HEK293 (cell line): ENCODE measurements at regions not wholly inside any gene's neighbourhood (a gene's known extent, or its start where the extent isn't known, plus 50 kb on each side); places are given as distances from the start of the nearest gene placed in this dataset.

Experiments used
- CTCF ChIP-seq: fragments of 450-650 bp; formaldehyde crosslinking; IDR thresholded peaks from 2 replicates; pipeline ENCODE4 v1.5.1; 2016; ENCODE audit warnings: missing biosample characterization, missing genetic modification characterization
- EGR2 ChIP-seq: fragments of 450-650 bp; formaldehyde crosslinking; IDR thresholded peaks from 2 replicates; pipeline ENCODE4 v1.5.1; 2016; ENCODE audit warnings: low read depth, missing biosample characterization, missing genetic modification characterization
- MZF1 ChIP-seq: fragments of 450-650 bp; formaldehyde crosslinking; IDR thresholded peaks from 2 replicates; pipeline ENCODE4 v1.5.1; 2017; ENCODE audit warnings: missing biosample characterization, missing genetic modification characterization, borderline replicate concordance
- PRDM1 ChIP-seq: fragments of 450-650 bp; formaldehyde crosslinking; IDR thresholded peaks from 2 replicates; pipeline ENCODE4; 2016; ENCODE audit warnings: missing biosample characterization, missing genetic modification characterization
- PRDM2 ChIP-seq: fragments of 450-650 bp; formaldehyde crosslinking; IDR thresholded peaks from 2 replicates; pipeline ENCODE4 v1.5.1; 2016; ENCODE audit warnings: missing biosample characterization, missing genetic modification characterization, borderline replicate concordance
- SP7 ChIP-seq: fragments of 450-650 bp; formaldehyde crosslinking; IDR thresholded peaks from 2 replicates; pipeline ENCODE4 v1.5.1; 2016; ENCODE audit warnings: missing biosample characterization, missing genetic modification characterization
- TCF7L2 ChIP-seq: IDR thresholded peaks from 2 replicates; pipeline ENCODE4 v1.6.1; 2011; ENCODE audit warnings: low read depth, mild to moderate bottlenecking, inconsistent platforms, low read length, moderate library complexity, borderline replicate concordance
- TRIM28 ChIP-seq: IDR thresholded peaks from 2 replicates; pipeline ENCODE4 v1.6.1; 2011; ENCODE audit warnings: low read length, control low read depth, borderline replicate concordance
- ZBTB26 ChIP-seq: fragments of 450-650 bp; formaldehyde crosslinking; optimal IDR thresholded peaks from 2 replicates; pipeline ENCODE3; 2016; ENCODE audit warnings: missing biosample characterization, mild to moderate bottlenecking, missing genetic modification characterization
- ZBTB44 ChIP-seq: fragments of 450-650 bp; IDR thresholded peaks from 2 replicates; pipeline ENCODE4 v1.5.1; 2018; ENCODE audit warnings: missing biosample characterization, mild to moderate bottlenecking, missing genetic modification characterization
- ZBTB49 ChIP-seq: fragments of 450-650 bp; formaldehyde crosslinking; IDR thresholded peaks from 2 replicates; pipeline ENCODE4 v1.5.1; 2016; ENCODE audit warnings: missing biosample characterization, missing genetic modification characterization, low read depth
- ZEB2 ChIP-seq: fragments of 450-650 bp; formaldehyde crosslinking; IDR thresholded peaks from 2 replicates; pipeline ENCODE4 v1.5.1; 2016; ENCODE audit warnings: missing biosample characterization, missing genetic modification characterization
- ZNF157 ChIP-seq: fragments of 450-650 bp; formaldehyde crosslinking; IDR thresholded peaks from 2 replicates; pipeline ENCODE4 v1.5.1; 2016; ENCODE audit warnings: missing biosample characterization, missing genetic modification characterization
- ZNF175 ChIP-seq: fragments of 450-650 bp; formaldehyde crosslinking; IDR thresholded peaks from 2 replicates; pipeline ENCODE4 v1.5.1; 2016; ENCODE audit warnings: missing biosample characterization, missing genetic modification characterization
- ZNF18 ChIP-seq: fragments of 450-650 bp; formaldehyde crosslinking; IDR thresholded peaks from 2 replicates; pipeline ENCODE4 v1.5.1; 2016; ENCODE audit warnings: missing biosample characterization, missing genetic modification characterization
- ZNF23 ChIP-seq: fragments of 450-650 bp; formaldehyde crosslinking; IDR thresholded peaks from 2 replicates; pipeline ENCODE4 v1.5.1; 2016; ENCODE audit warnings: missing biosample characterization, missing genetic modification characterization, borderline replicate concordance
- ZNF248 ChIP-seq: fragments of 450-650 bp; formaldehyde crosslinking; IDR thresholded peaks from 2 replicates; pipeline ENCODE4 v1.5.1; 2017; ENCODE audit warnings: missing biosample characterization, missing genetic modification characterization
- ZNF335 ChIP-seq: fragments of 450-650 bp; formaldehyde crosslinking; conservative IDR thresholded peaks from 2 replicates; pipeline ENCODE4 v1.5.1; 2016; ENCODE audit warnings: missing biosample characterization, missing genetic modification characterization
- ZNF362 ChIP-seq: fragments of 450-650 bp; formaldehyde crosslinking; IDR thresholded peaks from 2 replicates; pipeline ENCODE4 v1.5.1; 2016; ENCODE audit warnings: missing biosample characterization, missing genetic modification characterization
- ZNF404 ChIP-seq: fragments of 450-650 bp; formaldehyde crosslinking; IDR thresholded peaks from 2 replicates; pipeline ENCODE4 v1.5.1; 2017; ENCODE audit warnings: missing biosample characterization, missing genetic modification characterization
- ZNF549 ChIP-seq: fragments of 450-650 bp; IDR thresholded peaks from 2 replicates; pipeline ENCODE4 v1.5.1; 2018; ENCODE audit warnings: missing biosample characterization, missing genetic modification characterization, mild to moderate bottlenecking, inconsistent platforms, moderate library complexity
- ZNF610 ChIP-seq: fragments of 450-650 bp; formaldehyde crosslinking; IDR thresholded peaks from 2 replicates; pipeline ENCODE4 v1.5.1; 2016; ENCODE audit warnings: missing biosample characterization, missing genetic modification characterization, borderline replicate concordance
- ZNF670 ChIP-seq: fragments of 450-650 bp; formaldehyde crosslinking; IDR thresholded peaks from 2 replicates; pipeline ENCODE4 v1.5.1; 2016; ENCODE audit warnings: missing biosample characterization, missing genetic modification characterization, low read depth
- ZSCAN30 ChIP-seq: fragments of 450-650 bp; IDR thresholded peaks from 2 replicates; pipeline ENCODE4 v1.5.1; 2018; ENCODE audit warnings: missing biosample characterization, mild to moderate bottlenecking, missing genetic modification characterization, moderate library complexity

- TF ChIP-seq PRDM2 (tag by site-specific recombination) = no peak
- TF ChIP-seq ZNF670 (tag by site-specific recombination) = no peak
- TF ChIP-seq ZNF362 (tag by site-specific recombination) = no peak
- TF ChIP-seq TRIM28 = no peak
- no peak for TF ChIP-seq ZNF404 (tag by site-specific recombination)
- 0 out of 2 replicates have a peak, but pooled peaks have one; percentile 17 for TF ChIP-seq ZSCAN30 (tag by site-specific recombination)
- TF ChIP-seq PRDM1 (tag by site-specific recombination) = no peak
- TF ChIP-seq ZNF549 = no peak
- peak; percentile 49 for TF ChIP-seq ZNF335
- no peak for TF ChIP-seq EGR2
- TF ChIP-seq ZNF23 = no peak
- TF ChIP-seq ZNF248 (tag by site-specific recombination) = no peak
- no peak for TF ChIP-seq ZNF610 (tag by site-specific recombination)
- no peak for TF ChIP-seq ZBTB49 (tag by site-specific recombination)
- peak; percentile 18; the same call in 1 of the 2 replicates for TF ChIP-seq CTCF (tag by site-specific recombination)
- no peak for TF ChIP-seq ZNF175 (tag by site-specific recombination)
- TF ChIP-seq MZF1 = no peak
- no peak for TF ChIP-seq ZNF18
- no peak for TF ChIP-seq TCF7L2
- TF ChIP-seq ZEB2 = no peak
- peak; percentile 42; the same call in 1 of the 2 replicates for TF ChIP-seq SP7
- TF ChIP-seq ZNF157 (tag by site-specific recombination) = no peak
- no peak for TF ChIP-seq ZBTB44 (tag by site-specific recombination)
- TF ChIP-seq ZBTB26 (tag by site-specific recombination) = no peak
Observed at GRCh38 chr6:53437557-53438202, 88.9 kb upstream of the ELOVL5 start (continued).
